GM23248 (cell line): ENCODE measurements at regions not wholly inside any gene's neighbourhood (a gene's known extent, or its start where the extent isn't known, plus 50 kb on each side); places are given as distances from the start of the nearest gene placed in this dataset.
A peak's percentile ranks its signal among the peaks of the same experiment; 100 is the strongest.

Experiments used
- DNase-seq: peaks from one replicate; pipeline ENCODE4 v3.0.0-alpha.2; 2015
- H2AFZ ChIP-seq: fragments of 200-600 bp; sonication (generic); 2 replicates; pipeline ENCODE4 v1.6.1; 2016; ENCODE audit warnings: antibody characterized with exemption
- H3F3A ChIP-seq: fragments of 200-600 bp; sonication (generic); 2 replicates; pipeline ENCODE4 v1.6.1; 2016; ENCODE audit warnings: mild to moderate bottlenecking, antibody characterized with exemption, mixed run types; ENCODE audit not compliant: insufficient read depth
- H3K27ac ChIP-seq: fragments of 200-600 bp; sonication (generic); 2 replicates; pipeline ENCODE4 v1.5.1; 2016; ENCODE audit warnings: mild to moderate bottlenecking
- H3K27me3 ChIP-seq: fragments of 200-600 bp; sonication (generic); replicated peaks from 2 replicates; pipeline ENCODE4 v1.6.1; 2016; ENCODE audit warnings: mild to moderate bottlenecking; ENCODE audit not compliant: insufficient read depth
- H3K36me3 ChIP-seq: fragments of 200-600 bp; sonication (generic); 2 replicates; pipeline ENCODE4 v1.6.1; 2016; ENCODE audit warnings: low read depth, mild to moderate bottlenecking
- H3K4me1 ChIP-seq: fragments of 200-600 bp; sonication (generic); 2 replicates; pipeline ENCODE4 v1.6.1; 2016; ENCODE audit warnings: mild to moderate bottlenecking; ENCODE audit not compliant: insufficient read depth
- H3K4me2 ChIP-seq: fragments of 200-600 bp; sonication (generic); one replicate; pipeline ENCODE4 v1.6.1; 2016; ENCODE audit warnings: mild to moderate bottlenecking; ENCODE audit not compliant: unreplicated experiment
- H3K4me3 ChIP-seq: fragments of 200-600 bp; sonication (generic); 2 replicates; pipeline ENCODE4 v1.5.1; 2016; ENCODE audit warnings: mild to moderate bottlenecking
- H3K79me2 ChIP-seq: fragments of 200-600 bp; sonication (generic); 2 replicates; pipeline ENCODE4 v1.6.1; 2016; ENCODE audit warnings: mild to moderate bottlenecking; ENCODE audit not compliant: insufficient read depth
- H3K9ac ChIP-seq: fragments of 200-600 bp; sonication (generic); 2 replicates; pipeline ENCODE4 v1.6.1; 2016; ENCODE audit warnings: mild to moderate bottlenecking
- H3K9me2 ChIP-seq: fragments of 200-600 bp; sonication (generic); 2 replicates; pipeline ENCODE4 v1.6.1; 2016; ENCODE audit warnings: mixed run types, mild to moderate bottlenecking, moderate library complexity; ENCODE audit not compliant: insufficient read depth
- H3K9me3 ChIP-seq: fragments of 200-600 bp; sonication (generic); one replicate; pipeline ENCODE4 v1.6.1; 2017; ENCODE audit warnings: low read depth
- H4K20me1 ChIP-seq: fragments of 200-600 bp; sonication (generic); 2 replicates; pipeline ENCODE4 v1.6.0; 2016; ENCODE audit not compliant: insufficient read depth
- EZH2 ChIP-seq: fragments of 200-600 bp; sonication (generic); IDR thresholded peaks from 2 replicates; pipeline ENCODE4 v1.6.1; 2018; ENCODE audit warnings: antibody characterized with exemption, mild to moderate bottlenecking; ENCODE audit not compliant: insufficient read depth, poor library complexity, severe bottlenecking
- EZH2phosphoT487 ChIP-seq: fragments of 200-600 bp; sonication (generic); IDR thresholded peaks from 2 replicates; pipeline ENCODE4 v1.6.1; 2018; ENCODE audit warnings: antibody characterized with exemption, moderate library complexity, mild to moderate bottlenecking, low read depth; ENCODE audit not compliant: insufficient read depth
- whole genome bisulfite sequencing, 2 experiments: methylation state at CpG; one replicate each; pipeline ENCODE4 v1.1.6; 2015 to 2017; ENCODE audit warnings: low lambda C conversion rate in 2 of 2, low coverage in 1 of 2; ENCODE audit errors: missing lambda C conversion rate in 2 of 2; 5-methylcytosine and 5-hydroxymethylcytosine counted together
- in situ Hi-C: fragments of 300-500 bp; cut with MboI; formaldehyde crosslinking; loops from 2 replicates; pipeline ENCODE4 v1.15.0; 2020

DNA sequence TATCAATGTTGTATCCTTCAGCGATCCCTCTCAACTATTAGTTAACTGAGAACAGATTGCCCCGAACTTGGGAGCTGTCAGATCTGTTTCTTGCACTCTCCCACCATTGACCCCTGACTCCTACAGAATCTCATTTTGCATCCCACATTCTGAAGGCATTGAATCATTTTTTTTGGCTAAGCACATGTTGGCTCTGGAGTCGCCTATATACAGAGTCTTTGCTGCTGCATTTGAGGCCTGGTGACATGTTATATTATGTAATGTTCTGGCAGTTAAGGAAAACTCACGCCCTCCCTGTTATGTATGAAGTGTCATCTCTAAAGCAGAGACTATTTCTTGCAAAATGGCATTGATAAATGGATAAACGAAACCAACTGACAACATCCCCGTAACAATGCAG lies 159.2 kb upstream of the ITGB1 start:
- no peak overlapping the region for H3K9ac ChIP-seq
- H3K4me3 ChIP-seq, result no peak overlapping the region
- no peaks in the 10 kb centered on the region for H4K20me1 ChIP-seq
- peaks cover 57% of the 10 kb centered on the region for H3K4me1 ChIP-seq
- in situ Hi-C loops, result no loop called here
- peaks cover 53% of the 10 kb centered on the region for H3F3A ChIP-seq
- H2AFZ ChIP-seq, result no peak overlapping the region
- no peak for DNase-seq
- no peaks in the 10 kb centered on the region for H3K79me2 ChIP-seq
- H3K36me3 ChIP-seq, result no peaks in the 10 kb centered on the region
- no peaks in the 10 kb centered on the region for H3K9me2 ChIP-seq
- no peaks in the 10 kb centered on the region for H3K9me3 ChIP-seq
- H3K4me2 ChIP-seq, result no peak overlapping the region
- WGBS, 2 experiments, result 92 to 94% methylated on average over 6 of the region's 6 CpGs
- TF ChIP-seq EZH2phosphoT487, result no peak
- TF ChIP-seq EZH2, result no peak
- no peaks in the 10 kb centered on the region for H3K27me3 ChIP-seq
- no peak overlapping the region for H3K27ac ChIP-seq

DNA sequence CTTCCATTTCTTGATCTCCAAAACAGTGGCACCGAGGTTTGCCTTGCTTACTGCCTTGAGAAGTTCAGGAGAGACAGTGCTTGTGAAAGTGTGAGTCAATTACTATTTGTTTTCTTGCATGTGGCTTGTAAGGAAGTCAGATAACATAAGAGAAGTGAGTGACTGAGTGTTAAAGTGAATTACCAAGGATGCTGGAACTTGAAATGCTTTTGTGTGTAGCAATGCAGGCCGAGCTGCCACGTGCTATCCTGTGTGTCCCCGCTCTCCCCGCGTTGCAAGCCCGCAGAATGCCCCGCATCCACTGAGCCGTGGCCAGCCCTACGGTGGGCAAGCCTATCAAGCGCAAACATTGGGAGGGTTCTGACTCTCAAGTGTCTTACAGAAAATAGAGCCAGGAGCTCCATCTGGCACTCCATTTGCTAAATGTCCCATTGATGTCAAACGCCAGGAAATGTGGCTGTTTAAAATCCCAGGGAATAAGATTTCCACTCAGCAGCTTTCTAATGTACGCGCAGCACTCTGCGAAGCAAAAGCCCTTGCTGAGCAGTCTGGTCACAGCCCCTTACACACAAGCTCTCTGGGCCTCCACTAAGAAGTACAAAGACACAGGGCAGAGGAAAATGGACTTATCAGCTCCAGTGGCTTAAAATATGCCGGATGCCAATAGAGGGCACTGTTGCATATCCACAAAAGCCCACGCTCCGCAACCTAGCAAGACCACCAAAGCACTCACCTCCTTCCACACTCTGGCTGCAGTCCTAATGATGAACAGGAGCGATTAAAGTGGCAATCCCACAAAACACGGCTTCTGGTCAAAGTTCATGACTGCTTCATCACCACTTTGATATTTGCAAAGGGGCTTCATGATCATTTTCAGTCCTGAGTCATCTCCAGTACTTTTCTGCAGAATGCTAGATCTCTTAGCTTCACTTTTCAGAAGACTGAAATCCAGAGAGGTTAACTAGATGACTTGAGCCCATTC lies 158.0 kb upstream of the ITGB1 start:
- Histone ChIP-seq H3K79me2 (no peaks in the 10 kb centered on the region), H3K27me3 (no peaks in the 10 kb centered on the region), H3K9me2 (no peaks in the 10 kb centered on the region), H3K4me3 (no peak overlapping the region), H3K36me3 (no peaks in the 10 kb centered on the region), H3K27ac (no peak overlapping the region), H3K9ac (no peak overlapping the region), H3F3A (peaks cover 43% of the 10 kb centered on the region), H3K4me1 (peaks cover 46% of the 10 kb centered on the region), H2AFZ (no peak overlapping the region), H3K9me3 (no peaks in the 10 kb centered on the region), H3K4me2 (no peak overlapping the region), H4K20me1 (no peaks in the 10 kb centered on the region)
- in situ Hi-C loops, result no loop called here
- DNase-seq, result peak; percentile 63
- TF ChIP-seq EZH2 (no peak), EZH2phosphoT487 (no peak)
- WGBS, 2 experiments, result 92 to 93% methylated on average over 19 to 20 of the region's 20 CpGs

DNA sequence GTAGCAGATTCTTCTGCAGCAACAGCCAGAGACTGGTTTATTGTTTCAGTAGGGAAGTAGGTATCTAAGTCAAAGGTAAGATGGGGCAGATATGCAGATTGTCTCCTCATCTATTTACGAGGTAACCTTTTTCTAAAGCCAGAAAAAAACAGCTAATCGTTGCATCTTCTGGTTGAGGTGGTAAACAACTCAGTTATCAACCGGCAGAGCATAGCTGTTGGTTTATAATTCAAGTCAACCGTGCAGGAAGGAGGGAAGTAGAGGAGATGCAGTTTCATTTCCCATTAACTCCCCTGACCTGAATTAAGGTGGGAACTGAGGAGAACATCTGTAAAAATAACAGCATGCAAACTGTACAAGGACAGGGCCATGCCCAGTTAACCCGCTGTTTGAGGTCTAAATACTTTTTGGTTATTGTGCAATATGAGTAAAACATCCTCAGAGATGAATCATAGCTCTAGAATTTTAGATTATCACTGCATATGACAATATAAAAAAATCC lies 156.5 kb upstream of the ITGB1 start:
- Histone ChIP-seq H3K4me2 (peak overlapping the region; percentile 73), H3K9me2 (no peaks in the 10 kb centered on the region), H3K27me3 (no peaks in the 10 kb centered on the region), H3K36me3 (no peaks in the 10 kb centered on the region), H4K20me1 (no peaks in the 10 kb centered on the region), H3K9me3 (no peaks in the 10 kb centered on the region), H3K4me3 (no peak overlapping the region), H3K27ac (peak overlapping the region; percentile 50), H3K9ac (no peak overlapping the region), H3F3A (peaks cover 41% of the 10 kb centered on the region), H3K79me2 (no peaks in the 10 kb centered on the region), H2AFZ (no peak overlapping the region), H3K4me1 (peaks cover 46% of the 10 kb centered on the region)
- peak; percentile 80 for DNase-seq
- 57 to 64% methylated on average over 5 of the region's 5 CpGs for WGBS, 2 experiments
- TF ChIP-seq EZH2 (no peak), EZH2phosphoT487 (no peak)
- in situ Hi-C loops, result no loop called here

DNA sequence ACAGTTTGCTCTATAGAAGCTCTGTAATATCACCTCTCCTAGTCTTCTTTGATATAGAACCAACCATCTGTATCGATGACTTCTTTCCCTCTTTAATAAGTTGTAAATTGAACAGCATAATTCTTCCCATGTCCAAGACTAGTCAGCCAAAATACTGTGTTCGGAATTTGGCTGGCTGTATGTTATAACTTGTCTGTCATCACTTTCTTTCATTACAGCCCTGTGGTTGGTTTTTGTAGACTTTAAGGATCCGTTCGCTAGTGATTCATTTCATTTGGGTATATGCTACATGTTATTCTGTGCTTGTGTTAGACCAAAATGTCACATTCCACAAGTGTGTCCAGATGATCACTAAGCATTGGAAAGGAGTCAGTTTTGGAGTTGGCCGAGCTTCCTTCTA lies 155.4 kb upstream of the ITGB1 start:
- H2AFZ ChIP-seq, result no peak overlapping the region
- no peaks in the 10 kb centered on the region for H3K9me2 ChIP-seq
- H3K36me3 ChIP-seq, result no peaks in the 10 kb centered on the region
- peak; percentile 85 for DNase-seq
- no peaks in the 10 kb centered on the region for H3K79me2 ChIP-seq
- TF ChIP-seq EZH2phosphoT487 (peak; percentile 98), EZH2 (no peak)
- H3K9me3 ChIP-seq, result no peaks in the 10 kb centered on the region
- peak overlapping the region; percentile 50 for H3K27ac ChIP-seq
- H3K9ac ChIP-seq, result no peak overlapping the region
- no peaks in the 10 kb centered on the region for H4K20me1 ChIP-seq
- peak overlapping the region; percentile 73 for H3K4me2 ChIP-seq
- peaks cover 41% of the 10 kb centered on the region for H3F3A ChIP-seq
- H3K4me3 ChIP-seq, result peak overlapping the region; percentile 27
- WGBS, 2 experiments, result 2% methylated on average over 5 of the region's 5 CpGs
- in situ Hi-C loops, result no loop called here
- no peaks in the 10 kb centered on the region; the same call in 1 of the 2 replicates for H3K27me3 ChIP-seq
- H3K4me1 ChIP-seq, result peaks cover 46% of the 10 kb centered on the region
